ENCODE measurements at regions not wholly inside any gene's neighbourhood (a gene's known extent, or its start where the extent isn't known, plus 50 kb on each side); places are given as distances from the start of the nearest gene placed in this dataset.

- no peak for TF ChIP-seq MAX (IDR thresholded peaks at IDR 0.05; ENCODE audit: low read depth, low read length)
- no peak for TF ChIP-seq POLR2A (IDR thresholded peaks at IDR 0.05; ENCODE audit: extremely low read depth, insufficient read length)
- TF ChIP-seq MYC (IDR thresholded peaks at IDR 0.05; ENCODE audit: low read depth, low read length): no peak
- no peak for TF ChIP-seq CTCF (IDR thresholded peaks at IDR 0.05; ENCODE audit: low read depth, low read length)
- no peak for DNase-seq (ENCODE audit: low read depth)
- no peak overlapping the region for H3K4me3 ChIP-seq (ENCODE audit: low read depth, low read length)
Measured at GRCh38 chr9:103661663-103662062, 432.4 kb upstream of the SMC2 start.

- no peak for DNase-seq (ENCODE audit: low read depth)
- TF ChIP-seq CTCF (IDR thresholded peaks at IDR 0.05; ENCODE audit: low read depth, low read length): no peak
- no peak for TF ChIP-seq MAX (IDR thresholded peaks at IDR 0.05; ENCODE audit: low read depth, low read length)
- no peak for TF ChIP-seq POLR2A (IDR thresholded peaks at IDR 0.05; ENCODE audit: extremely low read depth, insufficient read length)
- no peak for TF ChIP-seq MYC (IDR thresholded peaks at IDR 0.05; ENCODE audit: low read depth, low read length)
- H3K4me3 ChIP-seq (ENCODE audit: low read depth, low read length): no peak overlapping the region
Measured at GRCh38 chr9:103669296-103669695, 424.8 kb upstream of the SMC2 start.

- TF ChIP-seq POLR2A (IDR thresholded peaks at IDR 0.05; ENCODE audit: extremely low read depth, insufficient read length): no peak
- no peak for TF ChIP-seq CTCF (IDR thresholded peaks at IDR 0.05; ENCODE audit: low read depth, low read length)
- no peak for TF ChIP-seq MYC (IDR thresholded peaks at IDR 0.05; ENCODE audit: low read depth, low read length)
- TF ChIP-seq MAX (IDR thresholded peaks at IDR 0.05; ENCODE audit: low read depth, low read length): no peak
- H3K4me3 ChIP-seq (ENCODE audit: low read depth, low read length): no peak overlapping the region
- no peak for DNase-seq (ENCODE audit: low read depth)
Measured at GRCh38 chr9:103674271-103674670, 419.8 kb upstream of the SMC2 start.

GRCh38 chr9:103680581-103680980, 413.5 kb upstream of the SMC2 start:
- TF ChIP-seq CTCF (IDR thresholded peaks at IDR 0.05; ENCODE audit: low read depth, low read length): no peak
- H3K4me3 ChIP-seq (ENCODE audit: low read depth, low read length): no peak overlapping the region
- DNase-seq (ENCODE audit: low read depth): no peak

- TF ChIP-seq MAX (IDR thresholded peaks at IDR 0.05; ENCODE audit: low read depth, low read length): no peak
- TF ChIP-seq MYC (IDR thresholded peaks at IDR 0.05; ENCODE audit: low read depth, low read length): no peak
- no peak for TF ChIP-seq POLR2A (IDR thresholded peaks at IDR 0.05; ENCODE audit: extremely low read depth, insufficient read length)
- H3K4me3 ChIP-seq (ENCODE audit: low read depth, low read length): no peak overlapping the region
- DNase-seq (ENCODE audit: low read depth): no peak
Measured at GRCh38 chr9:103681435-103681834, 412.7 kb upstream of the SMC2 start.

- no peak overlapping the region for H3K4me3 ChIP-seq (ENCODE audit: low read depth, low read length)
- TF ChIP-seq CTCF (IDR thresholded peaks at IDR 0.05; ENCODE audit: low read depth, low read length) (no peak), MYC (IDR thresholded peaks at IDR 0.05; ENCODE audit: low read depth, low read length) (no peak), POLR2A (IDR thresholded peaks at IDR 0.05; ENCODE audit: extremely low read depth, insufficient read length) (no peak), MAX (IDR thresholded peaks at IDR 0.05; ENCODE audit: low read depth, low read length) (no peak)
- DNase-seq (ENCODE audit: low read depth): no peak
Measured at GRCh38 chr9:103700195-103700962, 393.7 kb upstream of the SMC2 start.

All from NB4 (cell line).